Keratinocyte (primary cell): ENCODE measurements at regions not wholly inside any gene's neighbourhood (a gene's known extent, or its start where the extent isn't known, plus 50 kb on each side); places are given as distances from the start of the nearest gene placed in this dataset.

Experiments used
- EZH2 ChIP-seq: IDR thresholded peaks from one replicate; pipeline ENCODE4 v1.6.1; 2012; ENCODE audit warnings: inconsistent platforms, mild to moderate bottlenecking, low read length, moderate library complexity
- TF ChIP-seq, protein P1 (sequence below), 3 experiments: IDR thresholded peaks in 1 of 3; conservative IDR thresholded peaks in 1 of 3; optimal IDR thresholded peaks in 1 of 3; 2 replicates in 2 of 3; 3 replicates in 1 of 3; pipeline versions ENCODE3 to v1.5.1; 2011; ENCODE audit warnings: low read length in 3 of 3, mild to moderate bottlenecking in 3 of 3, moderate library complexity in 2 of 3, control low read depth in 1 of 3, inconsistent platforms in 1 of 3; ENCODE audit not compliant: insufficient read depth in 2 of 3; ENCODE audit errors: extremely low read depth in 1 of 3

DNA sequence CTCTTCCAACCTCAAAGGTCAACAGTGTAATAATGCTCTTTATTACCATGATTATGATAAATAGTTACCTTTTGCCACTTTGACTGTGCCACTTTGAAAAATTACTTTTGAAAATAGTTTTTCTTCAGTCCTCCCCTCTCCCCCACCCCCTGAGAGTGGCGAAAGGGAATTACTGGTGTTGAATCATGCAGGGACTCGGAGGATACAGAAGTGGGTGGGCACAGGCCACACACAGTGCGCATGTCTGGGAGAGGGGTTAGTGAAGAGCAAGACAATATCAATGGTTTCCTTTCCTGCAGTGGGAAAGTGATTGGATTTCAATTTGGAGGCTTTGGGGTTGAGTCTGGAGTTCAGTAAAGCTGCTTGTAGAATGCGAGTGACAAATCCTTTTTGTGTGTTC is 170.9 kb downstream of the PTCSC3 start:
- TF ChIP-seq, protein P1, sequence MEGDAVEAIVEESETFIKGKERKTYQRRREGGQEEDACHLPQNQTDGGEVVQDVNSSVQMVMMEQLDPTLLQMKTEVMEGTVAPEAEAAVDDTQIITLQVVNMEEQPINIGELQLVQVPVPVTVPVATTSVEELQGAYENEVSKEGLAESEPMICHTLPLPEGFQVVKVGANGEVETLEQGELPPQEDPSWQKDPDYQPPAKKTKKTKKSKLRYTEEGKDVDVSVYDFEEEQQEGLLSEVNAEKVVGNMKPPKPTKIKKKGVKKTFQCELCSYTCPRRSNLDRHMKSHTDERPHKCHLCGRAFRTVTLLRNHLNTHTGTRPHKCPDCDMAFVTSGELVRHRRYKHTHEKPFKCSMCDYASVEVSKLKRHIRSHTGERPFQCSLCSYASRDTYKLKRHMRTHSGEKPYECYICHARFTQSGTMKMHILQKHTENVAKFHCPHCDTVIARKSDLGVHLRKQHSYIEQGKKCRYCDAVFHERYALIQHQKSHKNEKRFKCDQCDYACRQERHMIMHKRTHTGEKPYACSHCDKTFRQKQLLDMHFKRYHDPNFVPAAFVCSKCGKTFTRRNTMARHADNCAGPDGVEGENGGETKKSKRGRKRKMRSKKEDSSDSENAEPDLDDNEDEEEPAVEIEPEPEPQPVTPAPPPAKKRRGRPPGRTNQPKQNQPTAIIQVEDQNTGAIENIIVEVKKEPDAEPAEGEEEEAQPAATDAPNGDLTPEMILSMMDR (optimal IDR thresholded peaks at IDR 0.05 in 1 of 3, IDR thresholded peaks at IDR 0.05 in 1 of 3, conservative IDR thresholded peaks at IDR 0.05 in 1 of 3; ENCODE audit: extremely low read depth in 1 of 3, insufficient read depth in 2 of 3, low read length in 3 of 3): no peak
- TF ChIP-seq EZH2: no peak
